A673 (cell line): ENCODE measurements at regions not wholly inside any gene's neighbourhood (a gene's known extent, or its start where the extent isn't known, plus 50 kb on each side); places are given as distances from the start of the nearest gene placed in this dataset.
"Not testable (repeated sequence)": the region's sequence is repeated elsewhere in the genome, so short reads cannot be mapped to it uniquely, and the experiment has no call there.

Experiments used
- BruUV-seq: library from RNA; stranded (reverse); fragments of 400-500 nt; replicated peaks from 2 replicates; lab custom pipeline; 2021; lab: Mats Ljungman, UMichigan
- CTCF ChIA-PET: fragments of 300-600 bp; sonication (Branson Sonifier 250); formaldehyde crosslinking; loops from one replicate; lab custom pipeline; 2022; ENCODE audit warnings: antibody characterized with exemption; lab: Charles Lee
- POLR2A ChIA-PET: fragments of 300-600 bp; sonication (Branson Sonifier 250); formaldehyde crosslinking; loops from one replicate; lab custom pipeline; 2022; ENCODE audit warnings: antibody characterized with exemption; ENCODE audit not compliant: low non-redundant PET; lab: Charles Lee
- DNase-seq: peaks from one replicate; pipeline ENCODE4 v3.0.0-alpha.2; 2015; ENCODE audit warnings: low spot score
- H3K27ac ChIP-seq: fragments of 200-600 bp; sonication (generic); 2 replicates; pipeline ENCODE4 v1.5.1; 2016; ENCODE audit warnings: mixed run types, low read depth, mild to moderate bottlenecking, mixed read lengths, antibody characterized with exemption, low read length; ENCODE audit not compliant: poor library complexity, severe bottlenecking
- H3K27me3 ChIP-seq: fragments of 200-600 bp; sonication (generic); replicated peaks from 2 replicates; pipeline ENCODE4 v1.6.1; 2017; ENCODE audit warnings: mixed run types, low read depth, mild to moderate bottlenecking, mixed read lengths, antibody characterized with exemption, low read length; ENCODE audit not compliant: insufficient read depth, poor library complexity
- H3K36me3 ChIP-seq: fragments of 200-600 bp; sonication (generic); 2 replicates; pipeline ENCODE4 v1.6.1; 2016; ENCODE audit warnings: mixed run types, mild to moderate bottlenecking, mixed read lengths, antibody characterized with exemption, low read length; ENCODE audit not compliant: insufficient read depth, poor library complexity, severe bottlenecking
- H3K4me1 ChIP-seq: fragments of 200-600 bp; sonication (generic); 2 replicates; pipeline ENCODE4 v1.6.1; 2017; ENCODE audit warnings: mixed run types, mild to moderate bottlenecking, mixed read lengths, antibody characterized with exemption, low read length; ENCODE audit not compliant: insufficient read depth, poor library complexity, severe bottlenecking
- H3K4me3 ChIP-seq: fragments of 200-600 bp; sonication (generic); 2 replicates; pipeline ENCODE4 v1.5.1; 2016; ENCODE audit warnings: low read depth, mixed run types, mild to moderate bottlenecking, mixed read lengths, low read length; ENCODE audit not compliant: poor library complexity, severe bottlenecking
- H3K9me3 ChIP-seq: fragments of 200-600 bp; sonication (generic); 2 replicates; pipeline ENCODE4 v1.6.1; 2016; ENCODE audit warnings: mixed run types, low read depth, mild to moderate bottlenecking, mixed read lengths, antibody characterized with exemption, low read length; ENCODE audit not compliant: poor library complexity, severe bottlenecking
- EZH2 ChIP-seq: fragments of 200-600 bp; sonication (generic); IDR thresholded peaks from 2 replicates; pipeline ENCODE4 v1.6.1; 2017; ENCODE audit warnings: borderline replicate concordance, low read depth, mild to moderate bottlenecking, mixed read lengths, antibody characterized with exemption, low read length; ENCODE audit not compliant: poor library complexity, severe bottlenecking
- intact Hi-C: fragments of 100-400 bp; cut with micrococcal nuclease; formaldehyde crosslinking; loops from one replicate; pipeline ENCODE4 v1.10.0; 2022; ENCODE audit not compliant: unreplicated experiment
- TF ChIP-seq, protein P1 (sequence below): fragments of 300-800, 200-600 bp; sonication (generic); conservative IDR thresholded peaks from 2 replicates; pipeline ENCODE4 v1.5.1; 2017; ENCODE audit warnings: low read depth, mild to moderate bottlenecking, antibody characterized with exemption, low read length, moderate library complexity, mixed read lengths

DNA sequence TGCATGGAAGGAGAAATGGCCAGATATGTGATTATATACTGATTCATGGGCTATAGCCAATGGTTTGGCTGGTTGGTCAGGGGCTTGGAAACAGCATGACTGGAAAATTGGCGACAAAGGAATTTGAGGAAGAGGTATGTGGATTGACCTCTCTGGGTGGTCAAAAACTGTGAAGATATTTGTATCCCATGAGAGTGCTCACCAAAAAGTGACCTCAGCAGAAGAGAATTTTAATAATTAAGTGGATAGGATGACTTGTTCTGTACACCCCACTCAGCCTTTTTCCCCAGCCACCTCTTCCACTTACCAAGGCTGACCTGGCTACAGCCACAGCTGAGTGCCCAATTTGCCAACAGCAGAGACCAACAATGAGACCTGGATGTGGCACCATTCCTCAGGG, 146.7 kb downstream of the GPR37 start:
- Histone ChIP-seq H3K27ac (no peak overlapping the region), H3K36me3 (no peaks in the 10 kb centered on the region), H3K4me1 (no peaks in the 10 kb centered on the region), H3K9me3 (peaks cover 4% of the 10 kb centered on the region), H3K27me3 (no peaks in the 10 kb centered on the region), H3K4me3 (no peak overlapping the region)
- intact Hi-C loops: no loop called here
- no TSS peak for BruUV-seq
- ChIA-PET POLR2A (no interaction called here), CTCF (no interaction called here)
- no peak for DNase-seq
- no peak for TF ChIP-seq EZH2
- TF ChIP-seq, protein P1, sequence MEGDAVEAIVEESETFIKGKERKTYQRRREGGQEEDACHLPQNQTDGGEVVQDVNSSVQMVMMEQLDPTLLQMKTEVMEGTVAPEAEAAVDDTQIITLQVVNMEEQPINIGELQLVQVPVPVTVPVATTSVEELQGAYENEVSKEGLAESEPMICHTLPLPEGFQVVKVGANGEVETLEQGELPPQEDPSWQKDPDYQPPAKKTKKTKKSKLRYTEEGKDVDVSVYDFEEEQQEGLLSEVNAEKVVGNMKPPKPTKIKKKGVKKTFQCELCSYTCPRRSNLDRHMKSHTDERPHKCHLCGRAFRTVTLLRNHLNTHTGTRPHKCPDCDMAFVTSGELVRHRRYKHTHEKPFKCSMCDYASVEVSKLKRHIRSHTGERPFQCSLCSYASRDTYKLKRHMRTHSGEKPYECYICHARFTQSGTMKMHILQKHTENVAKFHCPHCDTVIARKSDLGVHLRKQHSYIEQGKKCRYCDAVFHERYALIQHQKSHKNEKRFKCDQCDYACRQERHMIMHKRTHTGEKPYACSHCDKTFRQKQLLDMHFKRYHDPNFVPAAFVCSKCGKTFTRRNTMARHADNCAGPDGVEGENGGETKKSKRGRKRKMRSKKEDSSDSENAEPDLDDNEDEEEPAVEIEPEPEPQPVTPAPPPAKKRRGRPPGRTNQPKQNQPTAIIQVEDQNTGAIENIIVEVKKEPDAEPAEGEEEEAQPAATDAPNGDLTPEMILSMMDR: no peak

GRCh38 chr7:124618051-124618450, 147.5 kb downstream of the GPR37 start:
- H3K4me1 ChIP-seq, BruUV-seq, DNase-seq, H3K36me3 ChIP-seq, H3K4me3 ChIP-seq, H3K9me3 ChIP-seq, intact Hi-C loops, POLR2A ChIA-PET, CTCF ChIA-PET, H3K27me3 ChIP-seq, H3K27ac ChIP-seq: not testable (repeated sequence)

DNA sequence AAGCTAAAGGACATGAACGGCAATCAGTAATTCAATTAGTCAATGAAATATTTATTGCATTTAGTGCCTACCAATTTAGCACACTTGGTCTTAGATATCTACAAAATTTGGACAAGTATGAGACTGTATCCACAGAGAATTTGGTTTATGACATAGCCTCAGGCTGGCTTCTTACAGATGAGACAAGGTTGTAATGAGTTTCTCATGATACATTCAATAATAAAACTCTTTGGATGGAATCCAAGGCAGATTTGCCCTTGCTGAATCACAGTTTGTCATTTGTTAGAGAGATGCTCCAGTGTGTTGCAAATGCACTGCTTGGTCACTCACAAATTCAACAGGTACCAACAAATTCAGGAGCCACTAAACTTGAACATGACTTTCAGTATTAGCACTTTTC, 162.5 kb downstream of the GPR37 start:
- peak; percentile 3 for DNase-seq
- Histone ChIP-seq H3K36me3 (no peaks in the 10 kb centered on the region), H3K4me3 (no peak overlapping the region), H3K9me3 (no peaks in the 10 kb centered on the region), H3K4me1 (no peaks in the 10 kb centered on the region), H3K27me3 (no peaks in the 10 kb centered on the region), H3K27ac (no peak overlapping the region)
- no TSS peak for BruUV-seq
- ChIA-PET POLR2A (no interaction called here), CTCF (no interaction called here)
- intact Hi-C loops: no loop called here
- no peak for TF ChIP-seq EZH2
- TF ChIP-seq, protein P1: no peak

DNA sequence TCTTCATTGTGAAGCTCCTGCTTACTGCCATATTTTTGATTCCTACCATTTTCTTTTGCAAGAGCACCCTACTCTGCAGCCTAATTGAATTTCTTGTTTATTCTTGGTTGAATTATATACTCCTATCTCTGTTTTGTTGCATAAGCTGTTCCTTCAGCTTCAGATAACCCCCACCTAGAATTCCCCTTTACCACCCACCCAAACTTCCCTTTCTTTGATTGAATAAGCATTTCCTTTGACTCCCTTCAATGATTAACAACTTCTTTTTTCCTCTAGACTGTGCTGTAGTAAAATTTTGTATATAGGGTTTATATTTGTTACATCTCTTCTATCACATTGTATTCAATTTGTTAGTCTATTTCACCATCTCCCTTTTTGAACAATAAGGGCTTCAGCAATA, 168.1 kb downstream of the GPR37 start:
- Histone ChIP-seq H3K36me3 (no peaks in the 10 kb centered on the region), H3K4me3 (no peak overlapping the region), H3K4me1 (no peaks in the 10 kb centered on the region), H3K9me3 (no peaks in the 10 kb centered on the region), H3K27ac (no peak overlapping the region), H3K27me3 (no peaks in the 10 kb centered on the region)
- no TSS peak for BruUV-seq
- ChIA-PET CTCF (no interaction called here), POLR2A (no interaction called here)
- intact Hi-C loops: no loop called here
- TF ChIP-seq, protein P1: no peak
- TF ChIP-seq EZH2: no peak
- no peak for DNase-seq
